ENCODE measurements at regions not wholly inside any gene's neighbourhood (a gene's known extent, or its start where the extent isn't known, plus 50 kb on each side); places are given as distances from the start of the nearest gene placed in this dataset.
"Not testable (repeated sequence)": the region's sequence is repeated elsewhere in the genome, so short reads cannot be mapped to it uniquely, and the experiment has no call there.

GRCh38 chr15:81939604-81940440, 106.0 kb downstream of the MEX3B start:
- peak; percentile 49 for DNase-seq (ENCODE audit: low read depth)

GRCh38 chr15:81937189-81937588, 108.6 kb downstream of the MEX3B start:
- DNase-seq (ENCODE audit: low read depth), result no peak

- DNase-seq (ENCODE audit: low read depth), result no peak
Observed at GRCh38 chr15:81930582-81931369, 115.0 kb downstream of the MEX3B start.

- no peak for DNase-seq (ENCODE audit: low read depth)
Observed at GRCh38 chr15:81929557-81929956, 116.3 kb downstream of the MEX3B start.

DNA sequence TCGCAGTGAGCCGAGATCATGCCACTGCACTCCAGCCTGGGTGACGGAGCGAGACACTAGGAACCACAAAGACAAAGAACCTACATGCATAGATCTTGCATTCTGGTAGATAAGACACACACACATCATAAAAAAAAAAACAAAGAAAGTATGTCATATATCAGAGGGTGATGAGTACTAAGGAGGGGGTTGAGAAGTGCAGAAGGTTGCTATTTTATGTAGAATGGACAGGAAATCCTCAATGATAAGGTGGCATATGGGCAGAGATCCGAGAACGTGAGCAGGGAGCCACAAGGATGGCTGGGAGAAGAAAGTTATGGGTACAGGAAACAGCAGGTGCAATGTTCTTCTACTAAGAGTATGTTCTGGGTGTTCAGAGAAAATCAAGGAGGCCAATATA, 118.8 kb downstream of the MEX3B start:
- no peak for DNase-seq (ENCODE audit: low read depth)

GRCh38 chr15:81924729-81925128, 121.1 kb downstream of the MEX3B start:
- no peak for DNase-seq (ENCODE audit: low read depth)

- DNase-seq (ENCODE audit: low read depth), result no peak
Observed at GRCh38 chr15:81923561-81924350, 122.1 kb downstream of the MEX3B start.

DNA sequence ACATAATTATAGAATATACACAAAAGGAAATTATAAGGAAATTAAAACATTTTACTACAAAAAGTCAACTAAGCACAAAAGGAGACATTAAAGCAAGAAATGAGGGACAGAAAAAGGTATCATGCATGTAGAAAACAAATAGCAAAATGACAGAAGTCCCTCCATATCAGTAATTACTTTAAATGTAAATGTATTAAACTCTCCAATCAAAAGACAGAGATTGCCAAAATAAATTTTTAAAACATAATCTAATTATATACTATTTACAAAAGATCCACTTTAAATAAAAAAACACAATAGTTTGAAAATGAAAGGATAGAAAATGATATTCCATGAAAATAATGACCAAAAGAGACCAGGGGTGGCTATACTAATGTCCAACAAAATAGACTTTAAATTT, 123.7 kb downstream of the MEX3B start:
- DNase-seq (ENCODE audit: low read depth), result no peak

DNA sequence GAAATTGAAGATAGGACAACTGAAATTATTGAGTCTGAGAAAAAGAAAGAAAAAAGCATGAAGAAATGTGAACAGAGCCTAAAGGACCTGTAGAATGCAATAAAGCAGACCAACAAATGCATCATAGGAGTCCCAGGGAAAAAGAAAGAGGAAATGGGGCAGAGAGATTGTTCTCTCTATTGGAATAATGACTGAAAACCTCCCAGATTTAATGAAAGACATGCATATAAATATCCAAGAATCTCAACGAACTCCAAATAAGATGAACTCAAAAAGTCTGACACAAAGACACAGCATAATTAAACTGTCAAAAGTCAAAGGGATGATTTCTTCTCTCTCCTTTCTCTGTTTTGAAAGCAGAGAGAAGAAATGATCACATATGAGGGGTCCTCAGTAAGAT, 124.7 kb downstream of the MEX3B start:
- DNase-seq (ENCODE audit: low read depth), result no peak

DNA sequence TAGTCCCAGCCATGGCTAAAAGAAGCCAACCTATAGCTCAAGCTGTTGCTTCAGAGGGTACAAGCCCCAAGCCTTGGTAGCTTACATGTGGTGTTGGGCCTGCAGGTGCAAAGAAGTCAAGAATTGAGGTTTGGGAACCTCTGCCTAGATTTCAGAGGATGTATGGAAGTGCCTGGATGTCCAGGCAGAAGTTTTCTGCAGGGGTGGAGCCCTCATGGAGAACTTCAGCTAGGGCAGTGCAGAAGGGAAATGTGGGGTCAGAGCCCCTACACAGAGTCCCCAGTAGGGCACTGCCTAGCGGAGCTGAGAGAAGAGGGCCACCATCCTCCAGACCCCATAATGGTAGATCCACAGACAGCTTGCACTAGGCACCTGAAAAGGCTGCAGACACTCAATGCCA, 127.1 kb downstream of the MEX3B start:
- not testable (repeated sequence) for DNase-seq (ENCODE audit: low read depth)

GRCh38 chr15:81916451-81916850, 129.4 kb downstream of the MEX3B start:
- no peak for DNase-seq (ENCODE audit: low read depth)

- no peak for DNase-seq (ENCODE audit: low read depth)
Observed at GRCh38 chr15:81915990-81916389, 129.8 kb downstream of the MEX3B start.

DNA sequence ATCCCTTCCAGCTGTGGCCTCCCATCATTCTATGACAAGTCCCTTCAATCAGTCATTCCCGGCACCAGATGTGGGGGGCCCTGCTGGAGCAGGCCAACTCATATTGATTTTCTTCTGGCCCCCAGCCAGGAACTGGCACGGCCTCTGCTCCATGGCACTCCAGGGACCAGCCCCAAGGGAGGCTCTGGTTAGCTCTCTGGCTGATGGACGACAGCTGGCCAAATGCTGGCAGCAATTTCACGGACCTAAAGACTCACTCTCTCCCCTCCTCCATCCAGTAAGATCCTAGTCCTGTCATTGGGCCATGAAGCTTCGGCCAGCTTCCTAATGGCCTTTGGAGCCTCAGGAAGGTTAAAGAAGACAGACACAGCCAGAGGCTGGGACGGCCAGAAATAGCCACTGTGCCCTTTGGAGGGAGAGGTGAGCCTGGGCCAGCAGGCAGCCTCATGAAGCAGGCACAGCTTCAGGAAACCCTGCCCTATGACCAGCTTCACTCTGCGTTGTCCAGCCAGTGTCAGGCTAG, 131.0 kb downstream of the MEX3B start:
- DNase-seq (ENCODE audit: low read depth), result no peak

DNA sequence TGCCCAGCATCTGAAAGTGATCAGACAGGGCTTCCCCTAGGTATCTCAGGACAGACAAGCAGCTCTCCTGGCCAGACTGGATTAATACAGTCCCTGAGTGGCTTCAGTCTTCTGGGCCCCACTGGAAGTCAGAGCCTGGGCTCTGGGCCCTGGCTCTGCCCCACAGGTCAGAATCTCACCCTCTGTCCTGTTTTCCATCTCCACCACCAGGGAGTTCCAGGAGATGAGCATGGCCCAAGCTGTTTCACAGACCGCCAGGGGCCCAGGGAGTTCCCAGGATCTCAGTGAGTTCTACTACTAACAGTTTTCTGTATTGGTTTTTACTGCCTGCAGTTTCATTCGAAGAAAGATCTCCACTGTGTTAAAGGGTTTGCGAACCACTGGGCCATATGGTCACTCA, 131.5 kb downstream of the MEX3B start:
- no peak for DNase-seq (ENCODE audit: low read depth)

GRCh38 chr15:81911022-81911971, 134.5 kb downstream of the MEX3B start:
- DNase-seq (ENCODE audit: low read depth), result no peak

DNA sequence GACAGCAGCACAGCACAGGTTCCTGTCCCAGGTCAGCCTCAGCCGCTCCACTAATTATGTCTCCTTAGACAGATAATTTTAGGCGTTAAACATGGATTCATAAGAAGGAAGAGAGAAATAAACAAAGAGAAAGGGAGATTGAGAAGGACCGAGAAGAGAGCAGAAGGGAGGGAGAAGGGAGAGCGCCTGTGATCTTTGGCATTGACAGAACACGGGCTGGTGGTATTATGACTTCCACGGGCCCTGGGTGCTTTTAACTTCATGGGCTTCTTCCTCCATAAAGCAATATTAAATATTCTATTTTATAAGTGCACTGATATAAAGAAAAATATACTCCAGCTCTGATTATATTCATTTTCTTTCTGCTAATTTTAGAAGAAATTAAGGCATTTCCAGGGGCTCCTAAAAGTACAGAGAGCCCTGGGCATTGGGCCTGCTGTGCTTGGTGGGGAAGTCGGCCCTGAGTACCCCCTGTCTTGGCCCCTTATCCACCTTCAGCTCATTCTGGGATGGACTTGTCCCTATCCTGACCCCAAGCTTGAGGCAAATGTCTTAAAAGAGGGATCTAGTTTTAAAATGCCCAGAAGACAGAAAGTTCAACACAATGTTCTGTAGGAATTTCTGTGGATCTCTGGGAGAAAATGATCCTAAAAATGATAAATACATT, 135.3 kb downstream of the MEX3B start:
- no peak for DNase-seq (ENCODE audit: low read depth)

GRCh38 chr15:81909011-81909358, 136.8 kb downstream of the MEX3B start:
- no peak for DNase-seq (ENCODE audit: low read depth)

DNA sequence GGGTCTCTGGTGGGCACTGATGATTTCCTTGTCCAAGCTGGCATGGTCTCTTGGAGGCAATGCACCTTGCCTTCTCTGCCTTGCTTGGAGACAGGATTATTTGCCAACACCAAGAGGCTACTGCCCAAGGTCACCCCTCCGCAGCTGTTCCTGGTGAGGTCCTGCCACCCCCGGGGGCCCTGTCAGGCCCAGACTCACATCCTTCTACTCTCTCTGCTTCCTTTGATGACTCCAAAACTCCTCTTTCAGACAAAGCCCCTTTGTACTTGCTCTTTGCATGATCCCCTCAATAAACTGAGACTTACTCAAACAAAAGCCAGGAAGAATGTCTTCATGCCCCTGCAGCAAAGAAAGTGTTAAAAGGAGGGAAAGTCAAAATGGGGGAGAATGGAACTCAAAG, 137.7 kb downstream of the MEX3B start:
- DNase-seq (ENCODE audit: low read depth), result no peak

DNA sequence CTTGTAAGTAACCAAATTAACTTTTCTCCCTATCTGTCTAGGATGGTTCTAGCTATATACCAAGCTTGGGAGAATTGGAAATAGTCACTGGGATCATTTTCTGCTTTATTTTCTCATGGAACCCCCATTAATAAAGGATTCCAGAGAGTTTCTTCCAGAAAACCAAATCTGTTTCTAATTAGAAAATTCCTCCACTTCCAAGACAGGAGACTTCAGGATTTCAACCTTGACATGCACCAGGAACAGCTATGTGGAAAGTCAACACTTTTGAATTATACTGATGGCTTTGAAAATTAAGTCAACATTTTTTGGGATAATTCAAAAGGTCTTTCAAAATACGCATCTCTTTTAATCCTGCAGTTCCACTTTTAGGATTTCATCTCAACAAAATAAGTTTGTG, 138.3 kb downstream of the MEX3B start:
- DNase-seq (ENCODE audit: low read depth), result no peak

DNA sequence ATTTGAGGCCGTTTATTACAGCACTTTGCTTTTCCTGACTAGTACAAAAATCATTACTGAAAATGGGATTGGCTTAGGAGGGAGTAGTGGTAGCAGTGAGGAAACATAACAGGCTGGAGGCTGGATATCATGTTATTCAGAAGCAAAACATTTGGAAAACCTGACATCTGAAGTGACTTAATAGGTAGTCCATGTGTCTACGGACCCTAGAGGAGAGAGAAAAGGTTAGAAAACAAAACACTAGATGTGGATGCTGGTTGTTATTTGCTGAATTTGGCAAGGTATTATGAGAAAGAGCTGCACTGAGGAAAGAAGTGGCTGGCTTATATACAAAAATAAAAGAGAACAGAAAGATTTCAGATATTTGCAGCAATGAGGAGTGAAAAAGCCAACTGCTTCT, 139.9 kb downstream of the MEX3B start:
- no peak for DNase-seq (ENCODE audit: low read depth)

GRCh38 chr15:81901319-81901718, 144.5 kb downstream of the MEX3B start:
- no peak for DNase-seq (ENCODE audit: low read depth)
